Stimulated activated CD8-positive, alpha-beta memory T cell treated with anti-CD3 and anti-CD28 coated beads, Interleukin-7, amount 100 ng/mL, for 48 hours (primary cell): ENCODE measurements at regions not wholly inside any gene's neighbourhood (a gene's known extent, or its start where the extent isn't known, plus 50 kb on each side); places are given as distances from the start of the nearest gene placed in this dataset.
"Not testable (repeated sequence)": the region's sequence is repeated elsewhere in the genome, so short reads cannot be mapped to it uniquely, and the experiment has no call there.

ENCODE experiments used
- DNase-seq, 2 donors: peaks; one replicate each; pipeline ENCODE4 v3.0.0-alpha.2; 2020; ENCODE audit warnings: low read depth in 1 of 2; ENCODE audit errors: extremely low read depth in 1 of 2

GRCh38 chr18:78423811-78424210, 555.8 kb upstream of the SALL3 start:
- no peak for DNase-seq

- DNase-seq: no peak
Measured at GRCh38 chr18:78424403-78425018, 555.1 kb upstream of the SALL3 start.

GRCh38 chr18:78425019-78425412, 554.6 kb upstream of the SALL3 start:
- no peak for DNase-seq

GRCh38 chr18:78427081-78427480, 552.5 kb upstream of the SALL3 start:
- DNase-seq: no peak

GRCh38 chr18:78429127-78430108, 550.2 kb upstream of the SALL3 start:
- no peak for DNase-seq

GRCh38 chr18:78430131-78430758, 549.4 kb upstream of the SALL3 start:
- DNase-seq: no peak

GRCh38 chr18:78431606-78432005, 548.0 kb upstream of the SALL3 start:
- DNase-seq: no peak

- no peak for DNase-seq
Measured at GRCh38 chr18:78433562-78433961, 546.1 kb upstream of the SALL3 start.

- DNase-seq: no peak
Measured at GRCh38 chr18:78436110-78436509, 543.5 kb upstream of the SALL3 start.

GRCh38 chr18:78438235-78438634, 541.4 kb upstream of the SALL3 start:
- not testable (repeated sequence) for DNase-seq

- DNase-seq: no peak
Measured at GRCh38 chr18:78445880-78446279, 533.7 kb upstream of the SALL3 start.

GRCh38 chr18:78447211-78447610, 532.4 kb upstream of the SALL3 start:
- DNase-seq: no peak

GRCh38 chr18:78448106-78448505, 531.5 kb upstream of the SALL3 start:
- no peak for DNase-seq

GRCh38 chr18:78448591-78448990, 531.0 kb upstream of the SALL3 start:
- no peak for DNase-seq

GRCh38 chr18:78454221-78454620, 525.4 kb upstream of the SALL3 start:
- no peak for DNase-seq

GRCh38 chr18:78455386-78455785, 524.2 kb upstream of the SALL3 start:
- no peak for DNase-seq

- DNase-seq: no peak
Measured at GRCh38 chr18:78457011-78457410, 522.6 kb upstream of the SALL3 start.

GRCh38 chr18:78457731-78458130, 521.9 kb upstream of the SALL3 start:
- DNase-seq: no peak

GRCh38 chr18:78458356-78458755, 521.3 kb upstream of the SALL3 start:
- no peak for DNase-seq

GRCh38 chr18:78459668-78460067, 520.0 kb upstream of the SALL3 start:
- DNase-seq: no peak

- DNase-seq: no peak
Measured at GRCh38 chr18:78460558-78460957, 519.1 kb upstream of the SALL3 start.

- no peak for DNase-seq
Measured at GRCh38 chr18:78473563-78473962, 506.1 kb upstream of the SALL3 start.
